DOHH2 (cell line): ENCODE measurements at regions not wholly inside any gene's neighbourhood (a gene's known extent, or its start where the extent isn't known, plus 50 kb on each side); places are given as distances from the start of the nearest gene placed in this dataset.
"Not testable (repeated sequence)": the region's sequence is repeated elsewhere in the genome, so short reads cannot be mapped to it uniquely, and the experiment has no call there.

Source experiments
- H3F3A ChIP-seq: fragments of 200-600 bp; sonication (generic), shearing (Covaris generic); 2 replicates; pipeline ENCODE4 v1.6.0; 2016; ENCODE audit warnings: antibody characterized with exemption, mild to moderate bottlenecking; ENCODE audit not compliant: control insufficient read depth, insufficient read depth
- H3K27ac ChIP-seq: fragments of 200-600 bp; sonication (generic); 2 replicates; pipeline ENCODE4 v1.5.1; 2014; ENCODE audit warnings: low read depth, mild to moderate bottlenecking, low read length, moderate library complexity
- H3K27me3 ChIP-seq: fragments of 200-600 bp; sonication (generic); 2 replicates; pipeline ENCODE4 v1.6.1; 2014; ENCODE audit warnings: mild to moderate bottlenecking, low read length, mixed read lengths; ENCODE audit not compliant: control insufficient read depth
- H3K36me3 ChIP-seq: fragments of 200-600 bp; sonication (generic); 2 replicates; pipeline ENCODE4 v1.6.1; 2014; ENCODE audit warnings: mild to moderate bottlenecking, low read length, moderate library complexity, mixed read lengths; ENCODE audit not compliant: control insufficient read depth
- H3K4me1 ChIP-seq: fragments of 200-600 bp; sonication (generic); 2 replicates; pipeline ENCODE4 v1.6.1; 2014; ENCODE audit warnings: mild to moderate bottlenecking, low read length, mixed read lengths; ENCODE audit not compliant: control insufficient read depth
- H3K4me2 ChIP-seq: fragments of 200-600 bp; sonication (generic); 2 replicates; pipeline ENCODE4 v1.6.0; 2014; ENCODE audit warnings: mild to moderate bottlenecking, low read length, moderate library complexity
- H3K4me3 ChIP-seq: fragments of 200-600 bp; sonication (generic); 2 replicates; pipeline ENCODE4 v1.5.1; 2014; ENCODE audit warnings: mild to moderate bottlenecking, low read length, mixed read lengths
- H3K79me2 ChIP-seq: fragments of 200-600 bp; sonication (generic); 2 replicates; pipeline ENCODE4 v1.6.1; 2014; ENCODE audit warnings: mild to moderate bottlenecking, low read length, mixed read lengths; ENCODE audit not compliant: control insufficient read depth
- H3K9me2 ChIP-seq: fragments of 200-600 bp; sonication (generic); replicated peaks from 2 replicates; pipeline ENCODE4 v1.6.1; 2014; ENCODE audit warnings: mild to moderate bottlenecking, low read length, mixed read lengths; ENCODE audit not compliant: control insufficient read depth
- H3K9me3 ChIP-seq: fragments of 200-600 bp; sonication (generic); 2 replicates; pipeline ENCODE4 v1.6.1; 2014; ENCODE audit warnings: antibody characterized with exemption, low read length, mixed read lengths; ENCODE audit not compliant: control insufficient read depth, insufficient read depth
- H4K20me1 ChIP-seq: fragments of 200-600 bp; sonication (generic); 2 replicates; pipeline ENCODE4 v1.6.0; 2014; ENCODE audit warnings: low read depth, mild to moderate bottlenecking, antibody characterized with exemption, low read length, moderate library complexity; ENCODE audit not compliant: control insufficient read depth, insufficient read depth
- EZH2phosphoT487 ChIP-seq: fragments of 200-600 bp; sonication (generic); IDR thresholded peaks from 2 replicates; pipeline ENCODE4 v1.6.1; 2017; ENCODE audit warnings: borderline replicate concordance, mild to moderate bottlenecking, antibody characterized with exemption, low read length, moderate library complexity, mixed read lengths
- TF ChIP-seq, protein P1 (sequence below): fragments of 200-600 bp; sonication (generic); IDR thresholded peaks from one replicate; pipeline ENCODE4 v1.5.1; 2014; ENCODE audit warnings: antibody characterized with exemption, mild to moderate bottlenecking, low read depth, low read length; ENCODE audit not compliant: poor library complexity, severe bottlenecking

- TF ChIP-seq, protein P1, sequence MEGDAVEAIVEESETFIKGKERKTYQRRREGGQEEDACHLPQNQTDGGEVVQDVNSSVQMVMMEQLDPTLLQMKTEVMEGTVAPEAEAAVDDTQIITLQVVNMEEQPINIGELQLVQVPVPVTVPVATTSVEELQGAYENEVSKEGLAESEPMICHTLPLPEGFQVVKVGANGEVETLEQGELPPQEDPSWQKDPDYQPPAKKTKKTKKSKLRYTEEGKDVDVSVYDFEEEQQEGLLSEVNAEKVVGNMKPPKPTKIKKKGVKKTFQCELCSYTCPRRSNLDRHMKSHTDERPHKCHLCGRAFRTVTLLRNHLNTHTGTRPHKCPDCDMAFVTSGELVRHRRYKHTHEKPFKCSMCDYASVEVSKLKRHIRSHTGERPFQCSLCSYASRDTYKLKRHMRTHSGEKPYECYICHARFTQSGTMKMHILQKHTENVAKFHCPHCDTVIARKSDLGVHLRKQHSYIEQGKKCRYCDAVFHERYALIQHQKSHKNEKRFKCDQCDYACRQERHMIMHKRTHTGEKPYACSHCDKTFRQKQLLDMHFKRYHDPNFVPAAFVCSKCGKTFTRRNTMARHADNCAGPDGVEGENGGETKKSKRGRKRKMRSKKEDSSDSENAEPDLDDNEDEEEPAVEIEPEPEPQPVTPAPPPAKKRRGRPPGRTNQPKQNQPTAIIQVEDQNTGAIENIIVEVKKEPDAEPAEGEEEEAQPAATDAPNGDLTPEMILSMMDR = no peak
- no peak for TF ChIP-seq EZH2phosphoT487
- H3K4me3 ChIP-seq = no peak overlapping the region
- no peaks in the 10 kb centered on the region for H3F3A ChIP-seq
- no peaks in the 10 kb centered on the region for H3K27me3 ChIP-seq
- no peaks in the 10 kb centered on the region for H3K36me3 ChIP-seq
- no peak overlapping the region for H3K4me2 ChIP-seq
- no peaks in the 10 kb centered on the region for H3K4me1 ChIP-seq
- H3K27ac ChIP-seq = no peak overlapping the region
- no peaks in the 10 kb centered on the region for H3K9me2 ChIP-seq
- no peaks in the 10 kb centered on the region for H4K20me1 ChIP-seq
- no peaks in the 10 kb centered on the region for H3K9me3 ChIP-seq
- H3K79me2 ChIP-seq = no peaks in the 10 kb centered on the region
Measured at GRCh38 chr4:16411501-16412085, 185.3 kb upstream of the TAPT1 start.

DNA sequence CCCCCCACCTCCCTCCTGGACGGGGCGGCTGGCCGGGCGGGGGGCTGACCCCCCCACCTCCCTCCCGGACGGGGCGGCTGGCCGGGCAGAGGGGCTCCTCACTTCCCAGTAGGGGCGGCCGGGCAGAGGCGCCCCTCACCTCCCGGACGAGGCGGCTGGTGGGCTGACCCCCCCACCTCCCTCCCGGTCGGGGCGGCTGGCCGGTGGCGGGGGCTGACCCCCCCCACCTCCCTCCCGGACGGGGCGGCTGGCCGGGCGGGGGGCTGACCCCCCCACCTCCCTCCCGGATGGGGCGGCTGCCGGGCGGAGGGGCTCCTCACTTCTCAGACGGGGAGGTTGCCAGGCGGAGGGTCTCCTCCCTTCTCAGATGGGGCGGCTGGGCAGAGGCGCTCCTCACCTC lies 166.9 kb upstream of the TAPT1 start:
- not testable (repeated sequence) for H3K9me2 ChIP-seq, H3K9me3 ChIP-seq, H3K79me2 ChIP-seq, H3K4me2 ChIP-seq, H4K20me1 ChIP-seq, H3K4me1 ChIP-seq, H3K27me3 ChIP-seq, H3K36me3 ChIP-seq, H3F3A ChIP-seq, H3K4me3 ChIP-seq, H3K27ac ChIP-seq

- no peak overlapping the region for H3K4me3 ChIP-seq
- no peak overlapping the region for H3K27ac ChIP-seq
- TF ChIP-seq, protein P1 = no peak
- TF ChIP-seq EZH2phosphoT487 = no peak
- no peaks in the 10 kb centered on the region for H3K9me3 ChIP-seq
- H3K4me1 ChIP-seq = no peaks in the 10 kb centered on the region
- no peaks in the 10 kb centered on the region for H3F3A ChIP-seq
- no peaks in the 10 kb centered on the region for H3K36me3 ChIP-seq
- no peaks in the 10 kb centered on the region for H3K27me3 ChIP-seq
- no peak overlapping the region for H3K4me2 ChIP-seq
- H3K9me2 ChIP-seq = no peaks in the 10 kb centered on the region
- no peaks in the 10 kb centered on the region for H3K79me2 ChIP-seq
- H4K20me1 ChIP-seq = no peaks in the 10 kb centered on the region
Measured at GRCh38 chr4:16391196-16391595, 164.9 kb upstream of the TAPT1 start.

GRCh38 chr4:16387448-16387847 lies 161.2 kb upstream of the TAPT1 start:
- Histone ChIP-seq H3F3A (no peaks in the 10 kb centered on the region), H3K4me3 (no peak overlapping the region), H3K4me2 (no peak overlapping the region), H3K79me2 (no peaks in the 10 kb centered on the region), H3K36me3 (no peaks in the 10 kb centered on the region), H3K9me3 (no peaks in the 10 kb centered on the region), H3K4me1 (no peaks in the 10 kb centered on the region), H3K9me2 (no peaks in the 10 kb centered on the region), H4K20me1 (no peaks in the 10 kb centered on the region), H3K27me3 (no peaks in the 10 kb centered on the region), H3K27ac (no peak overlapping the region)
- TF ChIP-seq, protein P1 = no peak
- TF ChIP-seq EZH2phosphoT487 = no peak
